HG03460 (cell line): ENCODE measurements at regions not wholly inside any gene's neighbourhood (a gene's known extent, or its start where the extent isn't known, plus 50 kb on each side); places are given as distances from the start of the nearest gene placed in this dataset.
"Not testable (repeated sequence)": the region's sequence is repeated elsewhere in the genome, so short reads cannot be mapped to it uniquely, and the experiment has no call there.

ENCODE experiments used
- ATAC-seq: cut with Tn5 transposase; IDR thresholded peaks from one replicate; pipeline ENCODE4 v1.9.1; 2021; ENCODE audit not compliant: unreplicated experiment

DNA sequence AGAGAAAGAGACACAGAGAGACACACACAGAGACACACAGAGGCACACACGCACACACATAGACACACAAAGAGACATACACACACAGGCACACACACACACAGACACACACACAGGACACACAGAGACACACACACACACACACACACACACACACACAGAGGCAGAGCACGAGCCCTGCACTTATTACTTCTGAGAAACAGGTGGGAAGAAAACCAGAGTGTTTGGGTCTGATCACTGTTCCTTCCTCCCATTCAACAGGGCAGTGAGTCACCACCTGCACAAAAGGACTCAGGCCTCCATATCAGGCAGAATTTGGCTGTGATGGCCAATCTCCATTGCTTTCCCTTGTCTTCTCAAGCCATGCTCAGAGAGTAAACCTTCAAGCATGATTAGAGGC lies 285.0 kb downstream of the ANAPC1 start:
- ATAC-seq, result not testable (repeated sequence)

DNA sequence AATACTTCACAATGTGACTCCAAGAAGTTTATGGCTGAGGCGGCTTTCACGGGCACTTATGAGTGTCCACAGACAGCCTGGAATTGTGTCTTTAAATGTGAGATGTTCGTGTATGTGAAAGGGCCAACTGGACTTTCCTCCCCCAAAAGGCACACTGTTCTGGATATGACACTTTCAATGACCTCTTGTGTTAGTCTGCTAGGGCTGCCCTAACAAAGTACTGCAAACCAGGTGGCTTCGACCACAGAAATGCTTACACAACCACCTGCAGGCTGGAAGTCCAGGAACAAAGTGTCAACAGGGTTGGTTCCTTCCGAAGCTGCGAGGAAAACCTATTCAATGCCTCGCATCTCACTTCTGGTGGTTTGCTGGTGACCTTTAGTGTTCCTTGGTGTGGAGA lies 281.7 kb downstream of the ANAPC1 start:
- ATAC-seq, result not testable (repeated sequence)

DNA sequence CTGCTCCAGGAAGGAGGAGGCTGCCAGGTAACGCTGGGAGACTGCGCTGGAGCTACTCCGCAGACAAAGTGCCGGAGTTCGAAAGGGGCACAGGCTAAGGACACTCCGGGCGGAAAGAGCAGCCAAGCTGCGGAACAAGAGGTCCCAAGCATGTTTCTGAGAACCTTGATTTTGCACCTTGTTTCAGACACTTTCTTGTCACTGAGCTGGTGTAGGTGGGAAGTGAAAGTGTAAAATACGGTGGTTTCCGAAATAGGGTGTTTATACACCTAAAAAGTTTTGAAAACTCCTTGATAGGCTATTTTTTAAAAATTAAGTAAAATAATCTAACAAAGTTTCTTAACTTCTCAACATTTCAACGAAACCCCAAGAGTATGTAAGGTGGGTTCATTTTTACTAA lies 278.2 kb downstream of the ANAPC1 start:
- ATAC-seq, result not testable (repeated sequence)

- not testable (repeated sequence) for ATAC-seq
Observed at GRCh38 chr2:111606632-111607031, 277.4 kb downstream of the ANAPC1 start.

- ATAC-seq, result not testable (repeated sequence)
Observed at GRCh38 chr2:111609146-111609844, 274.7 kb downstream of the ANAPC1 start.

DNA sequence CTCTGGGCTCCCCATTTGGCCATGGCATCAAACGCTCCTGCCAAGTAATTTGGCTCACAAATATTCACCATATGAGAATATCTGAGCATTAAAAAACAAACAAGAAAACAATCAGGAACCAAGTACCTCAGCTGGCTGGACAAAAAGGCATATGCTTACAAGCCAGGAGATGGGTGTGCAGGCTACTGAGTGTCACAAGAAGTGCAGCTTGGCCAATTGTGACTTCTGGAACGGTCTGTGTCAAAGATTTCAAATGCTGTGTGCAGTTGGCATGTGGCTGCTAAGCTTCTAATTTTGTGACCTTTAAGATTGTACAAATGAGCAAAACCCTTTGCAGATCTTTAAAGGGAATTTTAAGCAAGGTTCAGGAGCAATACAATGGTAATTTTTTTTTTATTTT lies 274.0 kb downstream of the ANAPC1 start:
- ATAC-seq, result not testable (repeated sequence)

DNA sequence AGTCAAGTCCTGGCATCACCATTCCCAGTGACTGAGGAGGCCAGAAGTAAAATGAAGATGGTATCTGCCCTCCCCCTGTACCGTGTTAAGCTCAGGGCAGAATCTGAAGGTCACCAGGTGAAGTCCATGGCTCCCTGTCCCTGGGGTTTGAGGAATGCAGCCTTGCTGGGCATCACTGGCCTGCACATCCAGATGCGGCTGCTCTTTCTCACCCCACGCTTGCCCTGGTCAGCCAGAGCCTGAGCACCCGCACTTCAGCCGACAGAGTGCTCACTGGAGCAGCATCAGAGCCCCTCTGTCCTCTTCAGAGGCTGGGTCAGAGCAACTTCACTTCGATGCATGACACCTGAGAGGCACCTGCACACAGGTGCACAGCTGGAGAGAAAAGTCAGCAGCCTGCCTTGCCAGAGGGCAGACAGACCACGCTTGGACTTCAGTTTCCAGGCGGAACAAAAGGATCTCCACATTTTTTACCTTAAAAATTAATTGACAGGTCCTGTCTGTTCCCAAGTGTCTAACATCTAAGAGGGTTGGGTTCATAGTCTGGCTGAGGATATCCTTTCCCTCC lies 267.3 kb downstream of the ANAPC1 start:
- ATAC-seq, result no peak

- no peak for ATAC-seq
Observed at GRCh38 chr2:111617299-111618225, 266.4 kb downstream of the ANAPC1 start.

DNA sequence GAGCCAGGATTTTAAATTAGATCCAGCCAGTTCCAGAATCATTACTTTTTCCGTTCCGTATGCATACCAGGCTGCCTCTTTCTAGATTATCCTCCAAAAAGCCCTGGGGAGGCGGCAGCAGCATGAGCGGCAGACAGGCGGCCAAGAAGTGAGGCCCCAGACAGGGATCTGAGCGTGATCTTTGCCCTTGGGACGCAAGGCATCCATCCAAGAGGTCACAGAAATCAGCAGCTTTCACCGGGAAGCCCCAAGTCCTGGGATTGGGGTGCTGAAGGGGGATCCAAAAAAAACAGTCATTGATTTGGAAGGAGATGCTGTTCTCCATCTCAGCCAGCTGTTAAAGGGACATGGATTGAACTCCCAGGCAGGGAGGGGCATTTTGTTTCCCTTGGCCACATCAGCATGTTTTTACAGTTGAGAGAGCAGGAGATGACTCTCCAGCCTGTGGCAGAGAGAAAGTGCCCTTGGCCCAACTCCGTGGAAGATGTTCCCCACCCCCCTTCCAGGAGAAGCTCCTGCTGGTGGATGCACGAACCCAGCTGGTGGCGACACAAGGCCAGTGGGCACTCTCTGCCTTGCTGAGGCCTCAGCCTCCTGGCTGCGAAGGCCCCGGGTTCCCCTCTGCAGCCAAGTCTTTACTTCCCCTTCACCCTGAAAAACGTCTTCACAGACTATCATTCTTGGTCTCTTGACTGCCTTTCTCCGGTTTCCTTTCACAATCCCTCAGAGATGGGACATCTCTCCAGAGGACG lies 265.6 kb downstream of the ANAPC1 start:
- ATAC-seq, result no peak

GRCh38 chr2:111618978-111619902 lies 264.8 kb downstream of the ANAPC1 start:
- no peak for ATAC-seq

GRCh38 chr2:111620281-111620680 lies 263.7 kb downstream of the ANAPC1 start:
- no peak for ATAC-seq

- ATAC-seq, result no peak
Observed at GRCh38 chr2:111622859-111623258, 261.1 kb downstream of the ANAPC1 start.

GRCh38 chr2:111623380-111623779 lies 260.6 kb downstream of the ANAPC1 start:
- no peak for ATAC-seq

GRCh38 chr2:111624411-111625156 lies 259.4 kb downstream of the ANAPC1 start:
- no peak for ATAC-seq

- not testable (repeated sequence) for ATAC-seq
Observed at GRCh38 chr2:111625157-111625537, 258.8 kb downstream of the ANAPC1 start.

DNA sequence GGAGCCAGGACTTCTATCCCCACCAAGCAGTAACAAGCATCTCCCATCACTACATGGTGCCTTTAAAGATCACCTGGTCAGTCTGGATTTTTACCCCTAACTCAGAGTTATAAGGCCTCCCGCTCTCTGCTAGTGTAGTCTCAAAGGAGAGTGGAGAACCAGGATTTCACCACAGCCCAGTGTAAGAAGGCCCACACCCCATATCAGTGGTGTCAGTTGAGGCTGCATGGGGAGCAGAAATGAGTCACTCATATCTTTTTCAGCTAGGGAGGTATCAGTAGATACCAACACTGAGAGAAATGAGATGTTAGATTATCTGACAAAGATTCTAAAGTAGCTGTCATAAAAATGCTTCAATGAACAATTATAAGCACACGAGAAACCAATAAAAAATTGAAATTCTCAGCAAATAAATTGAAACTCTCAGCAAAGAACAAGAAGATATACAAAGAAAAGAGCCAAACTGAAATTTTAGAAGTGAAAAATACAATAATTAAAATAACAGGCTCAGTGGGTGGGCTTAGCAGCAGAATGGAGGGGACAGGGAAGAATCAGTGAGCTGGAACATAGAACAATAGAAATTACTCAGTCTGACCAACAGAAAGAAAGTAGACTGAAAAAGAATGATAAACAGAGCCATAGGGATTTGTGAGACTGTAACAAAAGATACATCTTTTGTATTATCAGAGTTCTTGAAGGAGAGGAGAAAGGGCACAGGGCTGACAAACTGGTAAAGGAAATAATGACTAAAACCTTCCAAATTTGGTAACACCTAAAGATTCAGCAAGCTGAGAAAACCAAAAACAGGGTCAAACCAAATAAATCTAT lies 257.7 kb downstream of the ANAPC1 start:
- ATAC-seq, result no peak

- no peak for ATAC-seq
Observed at GRCh38 chr2:111626865-111627163, 257.2 kb downstream of the ANAPC1 start.

DNA sequence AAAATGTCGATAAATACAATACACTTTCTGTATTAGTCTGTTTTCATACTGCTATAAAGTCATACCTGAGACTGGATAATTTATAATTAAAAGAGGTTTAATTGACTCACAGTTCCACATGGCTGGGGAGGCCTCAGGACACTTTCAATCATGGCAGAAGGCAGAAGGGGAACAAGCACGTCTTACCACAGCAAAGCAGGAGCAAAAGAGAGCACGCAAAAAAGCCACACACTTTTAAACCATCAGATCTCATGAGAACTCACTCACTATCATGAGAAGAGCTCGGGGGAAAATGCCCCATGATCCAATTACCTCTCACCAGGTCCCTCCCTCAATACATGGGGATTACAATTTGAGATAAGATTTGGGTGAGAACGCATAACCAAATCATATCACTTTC lies 256.7 kb downstream of the ANAPC1 start:
- ATAC-seq, result no peak

DNA sequence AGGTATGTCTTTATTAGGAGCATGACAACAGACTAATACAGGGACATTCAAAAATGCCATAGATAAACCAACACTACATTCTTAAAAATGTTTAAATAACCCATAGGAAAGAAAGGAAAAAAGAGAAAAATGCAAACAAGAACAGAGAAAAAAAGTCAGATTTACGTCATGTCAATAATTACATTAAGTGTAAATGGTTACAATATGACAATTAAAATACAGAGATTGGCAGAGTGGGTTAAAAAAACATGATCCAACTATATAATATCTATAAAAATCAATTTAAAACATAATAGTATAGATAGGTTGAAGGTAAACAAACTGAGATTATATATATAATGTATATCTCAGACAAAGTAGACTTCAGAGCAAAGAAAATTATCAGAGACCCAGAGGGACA lies 255.8 kb downstream of the ANAPC1 start:
- no peak for ATAC-seq
